Activated naive CD4-positive, alpha-beta T cell treated with anti-CD3 and anti-CD28 coated beads, Interleukin-2, amount 10 ng/mL, durations not matched to agents 7 days and 5 days (primary cell): ENCODE measurements at regions not wholly inside any gene's neighbourhood (a gene's known extent, or its start where the extent isn't known, plus 50 kb on each side); places are given as distances from the start of the nearest gene placed in this dataset.
"Not testable (repeated sequence)": the region's sequence is repeated elsewhere in the genome, so short reads cannot be mapped to it uniquely, and the experiment has no call there.

Experiments
- CTCF ChIA-PET: fragments of 350-600 bp; sonication (Branson Sonifier 250); formaldehyde crosslinking; loops from one replicate; lab custom pipeline; 2021; ENCODE audit warnings: antibody characterized with exemption; lab: Charles Lee
- DNase-seq: peaks from one replicate; pipeline ENCODE4 v3.0.0-alpha.2; 2020
- H3K27ac Mint-ChIP-seq: one replicate; pipeline ENCODE4 v1.8.0; 2021; ENCODE audit warnings: mild to moderate bottlenecking, moderate library complexity, mixed read lengths
- H3K27me3 Mint-ChIP-seq: one replicate; pipeline ENCODE4 v1.8.0; 2021; ENCODE audit warnings: mild to moderate bottlenecking, mixed read lengths
- H3K36me3 Mint-ChIP-seq: one replicate; pipeline ENCODE4 v1.8.0; 2021; ENCODE audit warnings: mixed read lengths
- H3K4me1 Mint-ChIP-seq: one replicate; pipeline ENCODE4 v1.8.0; 2021; ENCODE audit warnings: mixed read lengths
- H3K4me3 Mint-ChIP-seq: one replicate; pipeline ENCODE4 v1.8.0; 2021; ENCODE audit warnings: mild to moderate bottlenecking, moderate library complexity, mixed read lengths
- H3K9me3 Mint-ChIP-seq: one replicate; pipeline ENCODE4 v1.8.0; 2021; ENCODE audit warnings: mixed read lengths

GRCh38 chr6:57986584-57986983 lies 669.2 kb downstream of the PRIM2 start:
- H3K4me1 Mint-ChIP-seq, H3K27ac Mint-ChIP-seq, H3K9me3 Mint-ChIP-seq, H3K36me3 Mint-ChIP-seq, CTCF ChIA-PET, DNase-seq, H3K4me3 Mint-ChIP-seq, H3K27me3 Mint-ChIP-seq: not testable (repeated sequence)

DNA sequence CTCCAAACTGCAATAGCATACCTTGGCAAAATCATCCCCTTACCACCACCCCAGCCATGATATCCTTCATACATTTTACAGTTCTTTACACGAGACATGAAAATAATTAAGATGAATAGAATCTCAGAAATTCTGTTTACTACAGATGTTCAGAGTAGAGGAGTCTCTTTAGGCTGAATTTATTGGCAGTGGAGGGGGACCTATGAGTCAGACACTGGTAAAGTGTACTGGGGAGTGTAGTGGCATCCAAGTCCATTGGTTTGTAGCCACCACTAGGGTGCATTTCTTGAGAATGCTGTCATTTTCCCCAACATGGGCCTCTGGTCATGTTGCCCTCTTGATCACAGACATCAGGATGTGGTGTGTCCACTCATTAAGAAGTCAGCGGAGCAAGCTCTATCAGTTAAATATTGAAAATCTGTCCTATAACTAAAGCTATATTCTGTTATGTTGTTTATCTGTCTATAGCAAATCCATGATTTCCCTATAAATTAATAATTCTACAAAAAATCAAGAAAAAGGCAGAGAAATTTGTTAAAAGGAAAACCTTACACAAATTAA lies 672.2 kb downstream of the PRIM2 start:
- H3K9me3 Mint-ChIP-seq, H3K27ac Mint-ChIP-seq, DNase-seq, CTCF ChIA-PET, H3K36me3 Mint-ChIP-seq, H3K4me3 Mint-ChIP-seq, H3K4me1 Mint-ChIP-seq, H3K27me3 Mint-ChIP-seq: not testable (repeated sequence)

DNA sequence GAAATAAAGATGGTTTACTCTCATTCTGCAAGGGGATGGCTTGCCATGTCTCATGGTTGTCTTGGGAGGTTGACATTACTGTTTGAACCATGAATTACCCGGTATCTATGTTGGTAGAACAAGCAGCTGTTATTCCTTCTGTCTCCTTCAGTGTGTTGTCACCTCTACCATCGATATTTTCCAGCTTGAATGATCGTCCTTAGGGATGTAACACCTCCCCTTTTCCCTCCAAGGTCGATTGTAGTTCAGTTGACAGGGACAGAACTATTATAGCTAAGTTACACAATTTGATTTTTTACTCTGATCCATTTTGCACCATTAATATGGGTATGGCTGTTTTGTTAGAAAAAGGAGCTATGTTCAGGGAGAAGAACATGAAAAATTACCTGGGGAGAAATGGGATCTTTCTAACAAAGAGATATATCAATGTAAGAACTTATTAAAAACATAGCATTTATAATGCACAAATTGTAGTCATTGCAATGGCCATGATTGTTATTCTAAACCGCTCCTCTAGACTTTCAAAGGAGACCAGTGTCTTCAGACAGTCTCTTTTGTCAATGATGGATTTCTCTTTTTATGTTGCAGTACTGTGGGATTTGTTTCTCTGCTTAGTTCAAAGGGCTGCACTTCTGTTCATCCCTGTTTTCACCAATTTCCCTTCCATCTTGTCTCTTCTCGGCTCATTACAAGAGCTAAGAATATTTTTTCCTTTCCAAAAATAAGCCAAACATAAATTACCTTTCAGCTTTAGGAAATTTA lies 681.6 kb downstream of the PRIM2 start:
- CTCF ChIA-PET, H3K9me3 Mint-ChIP-seq, H3K27ac Mint-ChIP-seq, H3K4me1 Mint-ChIP-seq, DNase-seq, H3K4me3 Mint-ChIP-seq, H3K36me3 Mint-ChIP-seq, H3K27me3 Mint-ChIP-seq: not testable (repeated sequence)

- H3K36me3 Mint-ChIP-seq, H3K4me3 Mint-ChIP-seq, CTCF ChIA-PET, H3K27me3 Mint-ChIP-seq, DNase-seq, H3K4me1 Mint-ChIP-seq, H3K27ac Mint-ChIP-seq, H3K9me3 Mint-ChIP-seq: not testable (repeated sequence)
Observed at GRCh38 chr6:58000233-58000632, 682.8 kb downstream of the PRIM2 start.

DNA sequence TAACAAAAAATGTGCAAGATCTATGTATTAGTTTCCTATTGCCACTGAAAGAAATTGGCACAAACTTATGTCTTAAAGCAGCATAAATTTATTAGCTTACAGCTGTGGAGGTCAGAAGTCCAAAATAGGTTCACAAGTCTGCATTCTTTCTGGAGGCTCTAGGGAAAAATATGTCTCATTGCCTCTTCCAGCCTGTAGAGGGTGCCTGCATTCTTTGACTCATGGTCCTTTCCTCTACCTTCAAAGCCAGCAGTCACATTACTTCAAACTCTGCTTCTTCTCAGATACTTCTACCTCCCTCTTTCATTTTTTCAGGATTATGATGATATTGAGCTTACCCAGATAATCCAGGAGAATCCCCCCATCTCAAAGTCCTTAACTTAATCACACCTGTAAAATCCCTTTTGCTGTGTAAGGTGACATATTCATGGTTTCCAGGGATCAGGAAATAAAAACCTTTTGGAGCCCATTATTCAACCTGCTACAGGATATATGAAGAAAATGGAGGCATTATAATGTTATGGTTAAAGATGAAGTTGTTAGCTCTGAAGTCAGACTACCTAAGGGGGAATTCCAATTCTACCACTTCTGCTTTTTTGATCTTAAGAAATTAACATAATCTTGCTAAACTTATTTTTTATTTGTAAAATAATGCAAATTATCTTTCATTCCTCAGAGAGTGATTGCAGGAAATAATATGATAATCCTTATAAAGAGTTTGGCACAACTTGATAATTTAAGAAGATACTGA lies 686.2 kb downstream of the PRIM2 start:
- H3K36me3 Mint-ChIP-seq, H3K27me3 Mint-ChIP-seq, H3K27ac Mint-ChIP-seq, H3K4me3 Mint-ChIP-seq, CTCF ChIA-PET, H3K4me1 Mint-ChIP-seq, H3K9me3 Mint-ChIP-seq, DNase-seq: not testable (repeated sequence)

DNA sequence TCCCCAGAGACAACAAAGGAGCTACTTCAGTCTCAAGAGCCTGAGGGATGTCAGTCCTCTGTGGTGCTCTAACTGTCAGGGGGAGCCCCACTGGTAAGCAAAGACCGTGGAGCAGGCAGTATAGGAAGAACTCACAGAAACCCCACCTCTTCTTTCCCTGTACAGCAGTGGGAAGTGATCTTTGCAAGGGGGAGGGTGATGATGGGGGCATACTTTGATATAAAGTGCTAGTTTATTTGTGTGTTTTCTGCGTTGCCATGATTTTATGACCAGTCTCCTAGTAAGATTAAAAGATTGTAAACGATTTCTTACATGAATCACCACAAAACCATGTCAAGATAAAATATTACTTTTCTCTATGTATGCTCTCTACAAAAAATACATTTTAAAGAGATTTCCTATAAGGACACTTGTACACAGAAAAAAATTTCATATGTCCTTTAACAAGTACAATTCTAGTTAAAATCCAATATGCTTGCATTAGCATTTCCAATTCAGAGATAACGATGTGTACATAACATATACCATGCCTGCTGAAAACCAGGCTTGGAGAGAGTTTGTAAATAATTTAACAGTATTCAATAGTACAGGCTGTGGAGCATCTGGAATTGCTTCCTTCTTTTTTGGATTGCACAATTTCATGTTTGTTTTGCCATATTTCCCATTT lies 690.0 kb downstream of the PRIM2 start:
- H3K4me3 Mint-ChIP-seq, H3K27me3 Mint-ChIP-seq, H3K4me1 Mint-ChIP-seq, CTCF ChIA-PET, H3K27ac Mint-ChIP-seq, H3K36me3 Mint-ChIP-seq, H3K9me3 Mint-ChIP-seq, DNase-seq: not testable (repeated sequence)

DNA sequence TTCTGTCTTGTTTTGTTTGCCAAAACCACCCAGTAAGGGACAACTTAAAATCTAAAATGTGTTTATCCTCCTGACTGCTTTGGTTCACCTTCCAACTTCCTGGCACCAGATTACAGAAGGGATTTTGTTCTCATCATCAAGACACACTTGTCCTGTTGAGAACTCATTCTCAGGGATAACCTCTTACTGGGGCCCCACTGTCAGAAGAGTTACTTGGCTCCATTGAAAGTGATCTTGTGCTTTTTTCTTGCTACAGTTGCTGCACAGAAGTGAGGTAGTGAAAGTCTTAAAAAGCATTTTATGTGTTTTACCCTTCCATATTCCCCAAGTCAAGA lies 690.5 kb downstream of the PRIM2 start:
- CTCF ChIA-PET, H3K27ac Mint-ChIP-seq, H3K36me3 Mint-ChIP-seq, H3K4me1 Mint-ChIP-seq, H3K9me3 Mint-ChIP-seq, DNase-seq, H3K27me3 Mint-ChIP-seq, H3K4me3 Mint-ChIP-seq: not testable (repeated sequence)

GRCh38 chr6:58011954-58012600 lies 694.6 kb downstream of the PRIM2 start:
- H3K27ac Mint-ChIP-seq, H3K36me3 Mint-ChIP-seq, H3K9me3 Mint-ChIP-seq, CTCF ChIA-PET, H3K4me1 Mint-ChIP-seq, H3K27me3 Mint-ChIP-seq, DNase-seq, H3K4me3 Mint-ChIP-seq: not testable (repeated sequence)

DNA sequence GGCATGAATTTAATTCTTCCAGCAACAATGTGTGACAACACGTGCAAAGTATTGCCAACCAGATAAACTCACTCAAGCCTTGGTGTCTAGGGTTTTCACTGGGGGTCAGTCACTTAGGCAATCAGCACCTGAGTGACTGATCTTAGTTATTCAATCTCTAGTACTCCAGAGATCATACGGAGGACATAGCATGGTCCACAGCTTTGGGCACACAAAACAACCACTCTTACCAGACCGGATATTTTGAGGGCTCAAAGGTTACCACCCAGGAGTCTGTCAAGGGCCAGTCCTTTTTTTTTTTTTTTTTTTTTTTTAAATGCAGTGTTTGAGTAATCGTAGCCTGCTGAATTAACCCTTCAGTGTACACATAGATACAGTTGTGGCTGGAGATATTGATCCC lies 699.2 kb downstream of the PRIM2 start:
- H3K4me3 Mint-ChIP-seq, DNase-seq, H3K9me3 Mint-ChIP-seq, CTCF ChIA-PET, H3K27ac Mint-ChIP-seq, H3K4me1 Mint-ChIP-seq, H3K36me3 Mint-ChIP-seq, H3K27me3 Mint-ChIP-seq: not testable (repeated sequence)

- H3K36me3 Mint-ChIP-seq, H3K27me3 Mint-ChIP-seq, H3K27ac Mint-ChIP-seq, DNase-seq, H3K4me3 Mint-ChIP-seq, H3K4me1 Mint-ChIP-seq, H3K9me3 Mint-ChIP-seq, CTCF ChIA-PET: not testable (repeated sequence)
Observed at GRCh38 chr6:58028188-58028587, 710.8 kb downstream of the PRIM2 start.

DNA sequence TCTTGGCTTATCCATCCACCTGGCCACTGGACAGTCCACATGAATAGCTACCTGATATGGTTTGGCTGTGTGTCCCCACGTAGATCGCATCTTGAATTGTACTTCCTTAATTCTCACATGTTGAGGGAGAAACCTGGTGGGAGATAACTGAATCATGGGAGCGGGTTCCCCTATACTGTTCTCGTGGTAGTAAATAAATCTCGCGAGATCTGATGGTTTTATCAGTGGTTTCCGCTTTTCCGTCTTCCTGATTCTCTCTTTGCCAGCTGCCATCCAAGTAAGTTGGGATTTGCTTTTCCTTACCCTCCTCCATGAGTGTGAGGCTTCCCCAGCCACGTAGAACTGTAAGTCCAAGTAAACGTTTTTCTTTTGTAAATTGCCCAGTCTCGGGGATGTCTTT lies 720.8 kb downstream of the PRIM2 start:
- H3K27ac Mint-ChIP-seq, H3K9me3 Mint-ChIP-seq, H3K4me3 Mint-ChIP-seq, H3K36me3 Mint-ChIP-seq, DNase-seq, H3K4me1 Mint-ChIP-seq, CTCF ChIA-PET, H3K27me3 Mint-ChIP-seq: not testable (repeated sequence)

GRCh38 chr6:58046584-58046983 lies 729.2 kb downstream of the PRIM2 start:
- not testable (repeated sequence) for H3K27ac Mint-ChIP-seq, H3K4me1 Mint-ChIP-seq, H3K36me3 Mint-ChIP-seq, H3K4me3 Mint-ChIP-seq, DNase-seq, H3K9me3 Mint-ChIP-seq, H3K27me3 Mint-ChIP-seq
- CTCF ChIA-PET: interaction anchor here (0.6 kb wide), 1 partner anchor 1284 kb away, joined by 3 read pairs; no protein-coding TSS in a partner anchor

DNA sequence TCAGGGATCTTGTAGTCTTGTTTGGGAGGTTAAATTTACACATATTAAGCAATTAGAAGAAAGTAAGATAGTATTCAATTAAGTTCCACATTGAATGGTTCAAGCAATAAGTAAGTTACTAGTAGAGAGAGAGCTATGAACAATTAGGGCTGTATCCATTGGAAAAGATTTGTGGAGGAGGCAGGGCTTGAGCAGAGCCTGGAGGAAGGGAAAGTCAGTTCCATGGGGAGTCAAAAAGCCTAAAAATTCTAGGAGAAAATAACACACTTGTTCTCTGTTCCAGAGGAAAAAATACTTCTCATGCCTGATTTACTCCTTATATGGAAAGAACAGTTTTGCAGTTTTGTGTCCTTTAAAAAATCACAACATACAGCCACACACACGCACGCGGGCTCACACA lies 730.0 kb downstream of the PRIM2 start:
- H3K4me3 Mint-ChIP-seq, H3K36me3 Mint-ChIP-seq, H3K27ac Mint-ChIP-seq, CTCF ChIA-PET, H3K4me1 Mint-ChIP-seq, DNase-seq, H3K9me3 Mint-ChIP-seq, H3K27me3 Mint-ChIP-seq: not testable (repeated sequence)

- not testable (repeated sequence) for DNase-seq, H3K4me1 Mint-ChIP-seq
Observed at GRCh38 chr6:58047865-58048264, 730.4 kb downstream of the PRIM2 start.

More at GRCh38 chr6:58047865-58048264, 730.4 kb downstream of the PRIM2 start:
- H3K27me3 Mint-ChIP-seq, H3K27ac Mint-ChIP-seq, H3K4me3 Mint-ChIP-seq, H3K36me3 Mint-ChIP-seq, CTCF ChIA-PET, H3K9me3 Mint-ChIP-seq: not testable (repeated sequence)
